Hepatocyte (in vitro differentiated cells): ENCODE measurements at regions not wholly inside any gene's neighbourhood (a gene's known extent, or its start where the extent isn't known, plus 50 kb on each side); places are given as distances from the start of the nearest gene placed in this dataset.
"Not testable (repeated sequence)": the region's sequence is repeated elsewhere in the genome, so short reads cannot be mapped to it uniquely, and the experiment has no call there.

Source experiments
- DNase-seq: peaks from one replicate; pipeline ENCODE4 v3.0.0-alpha.2; 2016; ENCODE audit warnings: low spot score
- H2AFZ ChIP-seq: fragments of 200-600 bp; sonication (generic); 2 replicates; pipeline ENCODE4 v1.6.0; 2016; ENCODE audit warnings: antibody characterized with exemption, mild to moderate bottlenecking
- H3K27ac ChIP-seq: fragments of 200-600 bp; sonication (generic); 2 replicates; pipeline ENCODE4 v1.5.1; 2016; ENCODE audit warnings: mild to moderate bottlenecking
- H3K27me3 ChIP-seq: fragments of 200-600 bp; sonication (generic); 2 replicates; pipeline ENCODE4 v1.6.1; 2016
- H3K36me3 ChIP-seq: fragments of 200-600 bp; sonication (generic); replicated peaks from 2 replicates; pipeline ENCODE4 v1.5.1; 2016; ENCODE audit warnings: low read depth; ENCODE audit not compliant: insufficient read depth
- H3K4me1 ChIP-seq: fragments of 200-600 bp; sonication (generic); 2 replicates; pipeline ENCODE4 v1.5.1; 2016; ENCODE audit warnings: mild to moderate bottlenecking, moderate library complexity; ENCODE audit not compliant: insufficient read depth
- H3K4me2 ChIP-seq: fragments of 200-600 bp; sonication (generic); 2 replicates; pipeline ENCODE4 v1.6.0; 2016
- H3K4me3 ChIP-seq: fragments of 200-600 bp; sonication (generic); 2 replicates; pipeline ENCODE4 v1.5.1; 2016; ENCODE audit warnings: mild to moderate bottlenecking
- H3K79me2 ChIP-seq: fragments of 200-600 bp; sonication (generic); 2 replicates; pipeline ENCODE4 v1.6.0; 2017; ENCODE audit warnings: mild to moderate bottlenecking
- H3K9me2 ChIP-seq: fragments of 200-600 bp; sonication (generic); replicated peaks from 2 replicates; pipeline ENCODE4 v1.6.0; 2017; ENCODE audit warnings: mild to moderate bottlenecking; ENCODE audit not compliant: insufficient read depth
- H3K9me3 ChIP-seq: fragments of 200-600 bp; sonication (generic); 2 replicates; pipeline ENCODE4 v1.5.1; 2016; ENCODE audit warnings: low read depth, mild to moderate bottlenecking
- H4K20me1 ChIP-seq: fragments of 200-600 bp; sonication (generic); 2 replicates; pipeline ENCODE4 v1.6.0; 2016; ENCODE audit warnings: mild to moderate bottlenecking; ENCODE audit not compliant: insufficient read depth, poor library complexity, severe bottlenecking
- CTCF ChIP-seq: fragments of 200-600 bp; sonication (generic); IDR thresholded peaks from 2 replicates; pipeline ENCODE4 v1.5.1; 2016; ENCODE audit warnings: antibody characterized with exemption, mild to moderate bottlenecking; ENCODE audit not compliant: poor library complexity
- EZH2 ChIP-seq: fragments of 200-600 bp; sonication (generic); IDR thresholded peaks from 2 replicates; pipeline ENCODE4 v1.6.1; 2016; ENCODE audit warnings: antibody characterized with exemption, mild to moderate bottlenecking, borderline replicate concordance
- EZH2phosphoT487 ChIP-seq: fragments of 200-600 bp; sonication (generic); IDR thresholded peaks from one replicate; pipeline ENCODE4 v1.6.1; 2018; ENCODE audit warnings: antibody characterized with exemption, mild to moderate bottlenecking, low read depth, moderate library complexity; ENCODE audit not compliant: unreplicated experiment, severe bottlenecking
- WGBS: methylation state at CpG from one replicate; pipeline ENCODE4 v1.1.6; 2016; ENCODE audit warnings: low lambda C conversion rate; ENCODE audit errors: missing lambda C conversion rate; 5-methylcytosine and 5-hydroxymethylcytosine counted together

GRCh38 chr21:23812485-23812884, 1794.8 kb downstream of the MRPL39 start:
- no peak overlapping the region for H2AFZ ChIP-seq
- H3K27ac ChIP-seq: no peak overlapping the region
- H3K79me2 ChIP-seq: no peaks in the 10 kb centered on the region
- H3K9me3 ChIP-seq: peaks cover 4% of the 10 kb centered on the region
- WGBS: 76% methylated on average over 4 of the region's 4 CpGs
- no peaks in the 10 kb centered on the region for H3K9me2 ChIP-seq
- no peaks in the 10 kb centered on the region for H3K27me3 ChIP-seq
- TF ChIP-seq EZH2phosphoT487 (no peak), EZH2 (no peak), CTCF (no peak)
- no peak for DNase-seq
- no peaks in the 10 kb centered on the region for H4K20me1 ChIP-seq
- H3K36me3 ChIP-seq: no peaks in the 10 kb centered on the region
- H3K4me3 ChIP-seq: no peak overlapping the region
- H3K4me1 ChIP-seq: no peaks in the 10 kb centered on the region
- H3K4me2 ChIP-seq: no peak overlapping the region

GRCh38 chr21:23811805-23812204, 1795.5 kb downstream of the MRPL39 start:
- Histone ChIP-seq H4K20me1 (no peaks in the 10 kb centered on the region), H3K36me3 (no peaks in the 10 kb centered on the region), H3K4me3 (no peak overlapping the region), H3K4me2 (no peak overlapping the region), H2AFZ (no peak overlapping the region), H3K9me2 (no peaks in the 10 kb centered on the region), H3K27ac (no peak overlapping the region), H3K9me3 (no peaks in the 10 kb centered on the region), H3K27me3 (no peaks in the 10 kb centered on the region), H3K79me2 (no peaks in the 10 kb centered on the region), H3K4me1 (no peaks in the 10 kb centered on the region)
- 25% methylated on average over 2 of the region's 2 CpGs for WGBS
- TF ChIP-seq CTCF (no peak), EZH2 (no peak), EZH2phosphoT487 (no peak)
- DNase-seq: no peak

- Histone ChIP-seq H3K9me3 (no peaks in the 10 kb centered on the region), H3K27ac (no peak overlapping the region), H3K36me3 (no peaks in the 10 kb centered on the region), H3K4me3 (no peak overlapping the region), H3K9me2 (no peaks in the 10 kb centered on the region), H3K4me2 (no peak overlapping the region), H4K20me1 (no peaks in the 10 kb centered on the region), H3K4me1 (no peaks in the 10 kb centered on the region), H3K27me3 (no peaks in the 10 kb centered on the region), H3K79me2 (no peaks in the 10 kb centered on the region), H2AFZ (no peak overlapping the region)
- TF ChIP-seq EZH2 (no peak), EZH2phosphoT487 (no peak), CTCF (no peak)
- DNase-seq: no peak
- 71% methylated on average over 2 of the region's 2 CpGs for WGBS
Observed at GRCh38 chr21:23809573-23809972, 1797.7 kb downstream of the MRPL39 start.

GRCh38 chr21:23806966-23807548, 1800.2 kb downstream of the MRPL39 start:
- H2AFZ ChIP-seq, H3K4me1 ChIP-seq, H3K27ac ChIP-seq, H4K20me1 ChIP-seq, H3K9me3 ChIP-seq, H3K27me3 ChIP-seq, H3K79me2 ChIP-seq, DNase-seq, H3K4me3 ChIP-seq, H3K36me3 ChIP-seq, H3K9me2 ChIP-seq, H3K4me2 ChIP-seq: not testable (repeated sequence)
- 91% methylated on average over 25 of the region's 39 CpGs for WGBS
